ENCODE measurements at regions not wholly inside any gene's neighbourhood (a gene's known extent, or its start where the extent isn't known, plus 50 kb on each side); places are given as distances from the start of the nearest gene placed in this dataset.

DNA sequence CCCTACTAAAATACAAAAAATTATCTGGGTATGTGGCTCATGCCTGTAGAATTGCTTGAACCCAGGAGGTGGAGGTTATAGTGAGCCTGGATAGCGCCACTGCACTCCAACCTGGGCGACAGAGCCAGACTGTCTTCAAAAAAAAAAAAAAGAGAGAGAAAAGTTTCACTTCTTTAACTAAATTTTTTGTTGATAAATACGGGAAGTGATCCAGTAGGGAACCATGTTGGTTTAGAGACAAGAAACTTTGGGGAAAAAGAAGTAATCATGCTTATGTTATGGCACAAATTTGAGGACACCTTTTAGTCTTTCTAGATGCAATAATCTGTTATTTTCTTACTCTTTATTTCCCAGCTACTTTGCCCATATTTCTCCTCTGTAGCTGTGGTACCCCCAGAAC lies 309.7 kb downstream of the TYW1 start:
- H3K4me1 ChIP-seq (ENCODE audit: insufficient read depth, low read length): no peaks in the 10 kb centered on the region; the same call in 1 of the 2 replicates
- TF ChIP-seq EZH2phosphoT487 (IDR thresholded peaks at IDR 0.05; ENCODE audit: borderline replicate concordance, low read length) (no peak), EZH2 (IDR thresholded peaks at IDR 0.05; ENCODE audit: low read length, unreplicated experiment) (no peak)
- TF ChIP-seq, protein P1, sequence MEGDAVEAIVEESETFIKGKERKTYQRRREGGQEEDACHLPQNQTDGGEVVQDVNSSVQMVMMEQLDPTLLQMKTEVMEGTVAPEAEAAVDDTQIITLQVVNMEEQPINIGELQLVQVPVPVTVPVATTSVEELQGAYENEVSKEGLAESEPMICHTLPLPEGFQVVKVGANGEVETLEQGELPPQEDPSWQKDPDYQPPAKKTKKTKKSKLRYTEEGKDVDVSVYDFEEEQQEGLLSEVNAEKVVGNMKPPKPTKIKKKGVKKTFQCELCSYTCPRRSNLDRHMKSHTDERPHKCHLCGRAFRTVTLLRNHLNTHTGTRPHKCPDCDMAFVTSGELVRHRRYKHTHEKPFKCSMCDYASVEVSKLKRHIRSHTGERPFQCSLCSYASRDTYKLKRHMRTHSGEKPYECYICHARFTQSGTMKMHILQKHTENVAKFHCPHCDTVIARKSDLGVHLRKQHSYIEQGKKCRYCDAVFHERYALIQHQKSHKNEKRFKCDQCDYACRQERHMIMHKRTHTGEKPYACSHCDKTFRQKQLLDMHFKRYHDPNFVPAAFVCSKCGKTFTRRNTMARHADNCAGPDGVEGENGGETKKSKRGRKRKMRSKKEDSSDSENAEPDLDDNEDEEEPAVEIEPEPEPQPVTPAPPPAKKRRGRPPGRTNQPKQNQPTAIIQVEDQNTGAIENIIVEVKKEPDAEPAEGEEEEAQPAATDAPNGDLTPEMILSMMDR (conservative IDR thresholded peaks at IDR 0.05; ENCODE audit: low read depth, low read length): no peak
- no peak overlapping the region for H2AFZ ChIP-seq (ENCODE audit: low read length)
- H3K9me2 ChIP-seq (replicated peaks; ENCODE audit: low read length): no peaks in the 10 kb centered on the region
- ChIA-PET POLR2A (ENCODE audit: unreplicated experiment) (no interaction called here), CTCF (no interaction called here)
- DNase-seq: no peak
- no TSS peak for BruUV-seq (replicated peaks)
- H3K27ac ChIP-seq (ENCODE audit: low read length): no peak overlapping the region
- ATAC-seq: no peak
- no peaks in the 10 kb centered on the region for H4K20me1 ChIP-seq (ENCODE audit: low read length)
- H3K4me2 ChIP-seq (ENCODE audit: low read length): no peak overlapping the region
- no peak overlapping the region for H3K9ac ChIP-seq (ENCODE audit: low read length)
- peaks cover 43% of the 10 kb centered on the region for H3K79me2 ChIP-seq (ENCODE audit: low read length)
- H3K27me3 ChIP-seq (ENCODE audit: low read length): no peaks in the 10 kb centered on the region
- intact Hi-C loops (cut with micrococcal nuclease): no loop called here
- no peak overlapping the region for H3K4me3 ChIP-seq (ENCODE audit: low read length)
- no peaks in the 10 kb centered on the region for H3K9me3 ChIP-seq (ENCODE audit: low read length)
- peaks cover 38% of the 10 kb centered on the region for H3K36me3 ChIP-seq (ENCODE audit: low read depth, low read length)
- no peaks in the 10 kb centered on the region for H3F3A ChIP-seq (ENCODE audit: low read length, unreplicated experiment)

DNA sequence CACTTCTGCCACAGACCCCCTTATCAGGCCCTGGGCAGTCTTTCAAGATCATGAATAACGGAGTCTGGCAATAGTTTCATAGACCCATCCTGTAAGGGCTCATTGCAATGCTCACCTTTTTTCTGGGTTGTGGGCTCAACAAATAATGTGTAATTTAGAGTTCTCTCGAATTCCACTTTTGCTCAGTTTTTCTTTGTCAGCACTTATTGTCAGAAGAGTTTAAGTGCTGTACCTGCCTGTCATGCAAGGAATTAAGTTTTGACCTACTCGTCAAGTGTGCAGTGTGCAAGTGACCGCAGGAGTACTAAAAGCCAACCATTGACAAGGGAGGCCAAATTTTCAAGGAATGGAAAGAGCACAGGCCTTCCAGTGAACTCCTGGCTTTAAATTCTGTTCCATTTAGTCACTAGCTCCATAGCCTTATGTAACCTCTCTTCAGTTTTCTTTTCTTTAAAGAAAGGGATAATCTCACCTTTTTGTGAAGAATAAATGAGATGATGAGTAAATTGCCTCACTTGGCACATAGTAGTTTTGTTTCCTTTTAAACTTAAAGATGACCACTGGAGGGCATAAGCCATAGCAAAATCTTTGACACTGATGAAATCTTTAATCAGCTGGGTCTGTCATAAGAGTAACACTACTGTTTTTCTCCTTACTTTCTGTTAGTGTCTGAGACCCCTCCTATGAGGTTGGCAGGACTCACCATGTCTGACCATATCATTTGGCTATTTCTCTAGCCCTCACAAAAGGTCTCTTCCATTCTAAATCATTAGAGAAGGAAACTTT lies 313.3 kb downstream of the TYW1 start:
- Histone ChIP-seq H3K9me2 (replicated peaks; ENCODE audit: low read length) (no peaks in the 10 kb centered on the region), H3K27me3 (ENCODE audit: low read length) (no peaks in the 10 kb centered on the region), H3K4me1 (ENCODE audit: insufficient read depth, low read length) (no peaks in the 10 kb centered on the region), H2AFZ (ENCODE audit: low read length) (no peak overlapping the region), H3K27ac (ENCODE audit: low read length) (no peak overlapping the region), H3K36me3 (ENCODE audit: low read depth, low read length) (peaks cover 51% of the 10 kb centered on the region), H3F3A (ENCODE audit: low read length, unreplicated experiment) (no peaks in the 10 kb centered on the region), H3K9me3 (ENCODE audit: low read length) (no peaks in the 10 kb centered on the region), H3K4me2 (ENCODE audit: low read length) (no peak overlapping the region), H3K4me3 (ENCODE audit: low read length) (no peak overlapping the region), H3K79me2 (ENCODE audit: low read length) (peaks cover 19% of the 10 kb centered on the region), H4K20me1 (ENCODE audit: low read length) (no peaks in the 10 kb centered on the region), H3K9ac (ENCODE audit: low read length) (no peak overlapping the region)
- CTCF ChIA-PET: interaction anchor here (0.6 kb wide), 1 partner anchor 68 kb away, joined by 3 read pairs; no protein-coding TSS in a partner anchor
- POLR2A ChIA-PET (ENCODE audit: unreplicated experiment): no interaction called here
- DNase-seq (no peak), ATAC-seq (no peak)
- no TSS peak for BruUV-seq (replicated peaks)
- intact Hi-C loops (cut with micrococcal nuclease): no loop called here
- no peak for TF ChIP-seq EZH2 (IDR thresholded peaks at IDR 0.05; ENCODE audit: low read length, unreplicated experiment)

DNA sequence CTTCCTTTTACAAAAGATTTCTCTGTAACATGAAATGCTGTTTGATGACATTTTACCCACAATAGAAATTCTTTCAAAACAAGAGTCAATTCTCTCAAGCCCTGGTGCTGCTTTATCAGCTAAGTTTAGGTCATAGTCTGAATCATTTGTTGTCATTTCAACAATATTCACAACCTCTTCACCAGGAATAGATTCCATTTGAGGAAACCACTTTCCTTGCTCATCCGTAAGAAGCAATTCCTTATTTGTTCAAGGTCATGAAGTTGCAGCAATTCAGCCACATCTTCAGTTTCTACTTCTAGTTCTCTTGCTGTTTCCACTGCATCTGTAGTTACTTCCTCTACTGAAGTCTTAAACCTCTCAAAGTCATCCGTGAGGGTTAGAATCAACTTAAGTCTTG lies 315.3 kb downstream of the TYW1 start:
- no peaks in the 10 kb centered on the region for H4K20me1 ChIP-seq (ENCODE audit: low read length)
- BruUV-seq (replicated peaks): no TSS peak

More for the DNA sequence above, 315.3 kb downstream of the TYW1 start:
- Histone ChIP-seq H3K4me1 (ENCODE audit: insufficient read depth, low read length) (no peaks in the 10 kb centered on the region), H3K9me2 (replicated peaks; ENCODE audit: low read length) (no peaks in the 10 kb centered on the region), H3K9me3 (ENCODE audit: low read length) (no peaks in the 10 kb centered on the region), H3F3A (ENCODE audit: low read length, unreplicated experiment) (no peaks in the 10 kb centered on the region), H3K4me3 (ENCODE audit: low read length) (no peak overlapping the region), H3K27ac (ENCODE audit: low read length) (no peak overlapping the region), H3K4me2 (ENCODE audit: low read length) (no peak overlapping the region), H3K27me3 (ENCODE audit: low read length) (no peaks in the 10 kb centered on the region), H3K79me2 (ENCODE audit: low read length) (no peaks in the 10 kb centered on the region), H3K9ac (ENCODE audit: low read length) (no peak overlapping the region), H2AFZ (ENCODE audit: low read length) (no peak overlapping the region), H3K36me3 (ENCODE audit: low read depth, low read length) (peaks cover 41% of the 10 kb centered on the region)
- ChIA-PET POLR2A (ENCODE audit: unreplicated experiment) (no interaction called here), CTCF (no interaction called here)
- DNase-seq (peak; percentile 2), ATAC-seq (no peak)
- intact Hi-C loops (cut with micrococcal nuclease): no loop called here
- TF ChIP-seq EZH2phosphoT487 (IDR thresholded peaks at IDR 0.05; ENCODE audit: borderline replicate concordance, low read length): no peak
- TF ChIP-seq EZH2 (IDR thresholded peaks at IDR 0.05; ENCODE audit: low read length, unreplicated experiment): no peak
- TF ChIP-seq, protein P1 (conservative IDR thresholded peaks at IDR 0.05; ENCODE audit: low read depth, low read length): no peak
